T-helper 1 cell treated with Interleukin-12 subunit alpha and Interleukin-12 subunit beta and Interleukin-4 antibody, amounts not matched to agents 30 μg/mL and 1 μg/mL, for 36 hours (primary cell): ENCODE measurements at regions not wholly inside any gene's neighbourhood (a gene's known extent, or its start where the extent isn't known, plus 50 kb on each side); places are given as distances from the start of the nearest gene placed in this dataset.
"Not testable (repeated sequence)": the region's sequence is repeated elsewhere in the genome, so short reads cannot be mapped to it uniquely, and the experiment has no call there.

Experiments
- H3K27ac Mint-ChIP-seq: one replicate; pipeline ENCODE4 v1.8.0; 2021; ENCODE audit warnings: mild to moderate bottlenecking, mixed read lengths
- H3K27me3 Mint-ChIP-seq: one replicate; pipeline ENCODE4 v1.8.0; 2021; ENCODE audit warnings: low read depth, mixed read lengths
- H3K36me3 Mint-ChIP-seq: one replicate; pipeline ENCODE4 v1.8.0; 2021; ENCODE audit warnings: low read depth, mixed read lengths
- H3K4me1 Mint-ChIP-seq: one replicate; pipeline ENCODE4 v1.8.0; 2021; ENCODE audit warnings: low read depth, mixed read lengths
- H3K4me3 Mint-ChIP-seq: one replicate; pipeline ENCODE4 v1.8.0; 2021; ENCODE audit warnings: mild to moderate bottlenecking, moderate library complexity, mixed read lengths
- H3K9me3 Mint-ChIP-seq: one replicate; pipeline ENCODE4 v1.8.0; 2021; ENCODE audit warnings: mixed read lengths

- Mint-ChIP-seq H3K36me3 (no peaks in the 10 kb centered on the region), H3K4me1 (peaks cover 3% of the 10 kb centered on the region), H3K27me3 (no peaks in the 10 kb centered on the region), H3K27ac (no peak overlapping the region), H3K4me3 (no peak overlapping the region), H3K9me3 (no peaks in the 10 kb centered on the region)
Observed at GRCh38 chr15:87569581-87569980, 687.0 kb downstream of the NTRK3 start.

- peaks cover 3% of the 10 kb centered on the region for H3K4me1 Mint-ChIP-seq
- H3K27me3 Mint-ChIP-seq, result no peaks in the 10 kb centered on the region
- H3K9me3 Mint-ChIP-seq, result no peaks in the 10 kb centered on the region
- no peaks in the 10 kb centered on the region for H3K36me3 Mint-ChIP-seq
- H3K4me3 Mint-ChIP-seq, result no peak overlapping the region
- H3K27ac Mint-ChIP-seq, result no peak overlapping the region
Observed at GRCh38 chr15:87567406-87568030, 689.0 kb downstream of the NTRK3 start.

- Mint-ChIP-seq H3K36me3 (no peaks in the 10 kb centered on the region), H3K27me3 (no peaks in the 10 kb centered on the region), H3K4me1 (peaks cover 3% of the 10 kb centered on the region), H3K9me3 (peaks cover 4% of the 10 kb centered on the region), H3K27ac (no peak overlapping the region), H3K4me3 (no peak overlapping the region)
Observed at GRCh38 chr15:87566236-87566635, 690.3 kb downstream of the NTRK3 start.

GRCh38 chr15:87564681-87565080 is 691.9 kb downstream of the NTRK3 start:
- H3K4me3 Mint-ChIP-seq, result no peak overlapping the region
- peaks cover 4% of the 10 kb centered on the region for H3K9me3 Mint-ChIP-seq
- H3K36me3 Mint-ChIP-seq, result no peaks in the 10 kb centered on the region
- H3K4me1 Mint-ChIP-seq, result no peaks in the 10 kb centered on the region
- no peaks in the 10 kb centered on the region for H3K27me3 Mint-ChIP-seq
- no peak overlapping the region for H3K27ac Mint-ChIP-seq

GRCh38 chr15:87563869-87564268 is 692.7 kb downstream of the NTRK3 start:
- no peaks in the 10 kb centered on the region for H3K4me1 Mint-ChIP-seq
- no peaks in the 10 kb centered on the region for H3K27me3 Mint-ChIP-seq
- H3K27ac Mint-ChIP-seq, result no peak overlapping the region
- H3K36me3 Mint-ChIP-seq, result no peaks in the 10 kb centered on the region
- H3K9me3 Mint-ChIP-seq, result peaks cover 4% of the 10 kb centered on the region
- no peak overlapping the region for H3K4me3 Mint-ChIP-seq

GRCh38 chr15:87562203-87562602 is 694.3 kb downstream of the NTRK3 start:
- H3K9me3 Mint-ChIP-seq, result peaks cover 4% of the 10 kb centered on the region
- H3K27me3 Mint-ChIP-seq, result no peaks in the 10 kb centered on the region
- H3K4me3 Mint-ChIP-seq, result no peak overlapping the region
- H3K36me3 Mint-ChIP-seq, result no peaks in the 10 kb centered on the region
- no peaks in the 10 kb centered on the region for H3K4me1 Mint-ChIP-seq
- H3K27ac Mint-ChIP-seq, result no peak overlapping the region

GRCh38 chr15:87561641-87562040 is 694.9 kb downstream of the NTRK3 start:
- Mint-ChIP-seq H3K27ac (no peak overlapping the region), H3K9me3 (peaks cover 4% of the 10 kb centered on the region), H3K4me1 (no peaks in the 10 kb centered on the region), H3K36me3 (no peaks in the 10 kb centered on the region), H3K27me3 (no peaks in the 10 kb centered on the region), H3K4me3 (no peak overlapping the region)

GRCh38 chr15:87557881-87558280 is 698.7 kb downstream of the NTRK3 start:
- Mint-ChIP-seq H3K27ac (no peak overlapping the region), H3K4me1 (no peaks in the 10 kb centered on the region), H3K27me3 (no peaks in the 10 kb centered on the region)

GRCh38 chr15:87556886-87557285 is 699.7 kb downstream of the NTRK3 start:
- Mint-ChIP-seq H3K36me3 (no peaks in the 10 kb centered on the region), H3K9me3 (peaks cover 4% of the 10 kb centered on the region), H3K4me3 (no peak overlapping the region)

More at GRCh38 chr15:87557881-87558280, 698.7 kb downstream of the NTRK3 start:
- H3K9me3 Mint-ChIP-seq, result peaks cover 8% of the 10 kb centered on the region
- no peak overlapping the region for H3K4me3 Mint-ChIP-seq
- no peaks in the 10 kb centered on the region for H3K36me3 Mint-ChIP-seq

GRCh38 chr15:87549860-87550259 is 706.7 kb downstream of the NTRK3 start:
- no peaks in the 10 kb centered on the region for H3K36me3 Mint-ChIP-seq
- H3K27ac Mint-ChIP-seq, result no peak overlapping the region
- H3K4me3 Mint-ChIP-seq, result no peak overlapping the region
- no peaks in the 10 kb centered on the region for H3K4me1 Mint-ChIP-seq
- H3K27me3 Mint-ChIP-seq, result no peaks in the 10 kb centered on the region
- peaks cover 11% of the 10 kb centered on the region for H3K9me3 Mint-ChIP-seq

More at GRCh38 chr15:87556886-87557285, 699.7 kb downstream of the NTRK3 start:
- Mint-ChIP-seq H3K27ac (no peak overlapping the region), H3K4me1 (no peaks in the 10 kb centered on the region), H3K27me3 (no peaks in the 10 kb centered on the region)

- H3K27me3 Mint-ChIP-seq, result no peaks in the 10 kb centered on the region
- peaks cover 11% of the 10 kb centered on the region for H3K9me3 Mint-ChIP-seq
- H3K4me1 Mint-ChIP-seq, result no peaks in the 10 kb centered on the region
- no peaks in the 10 kb centered on the region for H3K36me3 Mint-ChIP-seq
- H3K27ac Mint-ChIP-seq, result no peak overlapping the region
- no peak overlapping the region for H3K4me3 Mint-ChIP-seq
Observed at GRCh38 chr15:87549296-87549695, 707.2 kb downstream of the NTRK3 start.

- not testable (repeated sequence) for H3K4me1 Mint-ChIP-seq, H3K4me3 Mint-ChIP-seq, H3K27ac Mint-ChIP-seq, H3K36me3 Mint-ChIP-seq, H3K27me3 Mint-ChIP-seq
- peaks cover 10% of the 10 kb centered on the region for H3K9me3 Mint-ChIP-seq
Observed at GRCh38 chr15:87548590-87548989, 707.9 kb downstream of the NTRK3 start.

- Mint-ChIP-seq H3K27ac (no peak overlapping the region), H3K4me3 (no peak overlapping the region), H3K9me3 (peaks cover 7% of the 10 kb centered on the region), H3K27me3 (no peaks in the 10 kb centered on the region), H3K36me3 (no peaks in the 10 kb centered on the region), H3K4me1 (no peaks in the 10 kb centered on the region)
Observed at GRCh38 chr15:87547470-87548181, 708.9 kb downstream of the NTRK3 start.

GRCh38 chr15:87538327-87538834 is 718.2 kb downstream of the NTRK3 start:
- no peaks in the 10 kb centered on the region for H3K27me3 Mint-ChIP-seq
- H3K4me3 Mint-ChIP-seq, result no peak overlapping the region
- H3K36me3 Mint-ChIP-seq, result no peaks in the 10 kb centered on the region
- H3K9me3 Mint-ChIP-seq, result peaks cover 3% of the 10 kb centered on the region
- H3K4me1 Mint-ChIP-seq, result no peaks in the 10 kb centered on the region
- no peak overlapping the region for H3K27ac Mint-ChIP-seq

- no peak overlapping the region for H3K4me3 Mint-ChIP-seq
- H3K27ac Mint-ChIP-seq, result no peak overlapping the region
- H3K4me1 Mint-ChIP-seq, result no peaks in the 10 kb centered on the region
- no peaks in the 10 kb centered on the region for H3K27me3 Mint-ChIP-seq
- H3K36me3 Mint-ChIP-seq, result no peaks in the 10 kb centered on the region
- peaks cover 7% of the 10 kb centered on the region for H3K9me3 Mint-ChIP-seq
Observed at GRCh38 chr15:87537295-87537694, 719.2 kb downstream of the NTRK3 start.
